ENCODE measurements at regions not wholly inside any gene's neighbourhood (a gene's known extent, or its start where the extent isn't known, plus 50 kb on each side); places are given as distances from the start of the nearest gene placed in this dataset.

GRCh38 chr20:60431349-60431748, 473.1 kb downstream of the CDH26 start:
- no peak overlapping the region for H3K4me3 ChIP-seq (ENCODE audit: control insufficient read depth, low read depth, low read length)
- no peak for TF ChIP-seq CTCF (IDR thresholded peaks at IDR 0.05; ENCODE audit: control insufficient read depth, insufficient read depth, low read depth, low read length, missing control alignments)
- no peak for DNase-seq (ENCODE audit: low read depth)

GRCh38 chr20:60437418-60437817, 479.2 kb downstream of the CDH26 start:
- TF ChIP-seq CTCF (IDR thresholded peaks at IDR 0.05; ENCODE audit: control insufficient read depth, insufficient read depth, low read depth, low read length, missing control alignments) = no peak
- no peak for DNase-seq (ENCODE audit: low read depth)
- H3K4me3 ChIP-seq (ENCODE audit: control insufficient read depth, low read depth, low read length) = no peak overlapping the region

GRCh38 chr20:60446267-60447111, 488.3 kb downstream of the CDH26 start:
- TF ChIP-seq CTCF (IDR thresholded peaks at IDR 0.05; ENCODE audit: control insufficient read depth, insufficient read depth, low read depth, low read length, missing control alignments) = no peak
- DNase-seq (ENCODE audit: low read depth) = no peak

GRCh38 chr20:60447703-60448102, 489.5 kb downstream of the CDH26 start:
- no peak for TF ChIP-seq CTCF (IDR thresholded peaks at IDR 0.05; ENCODE audit: control insufficient read depth, insufficient read depth, low read depth, low read length, missing control alignments)
- DNase-seq (ENCODE audit: low read depth) = no peak

More at GRCh38 chr20:60446267-60447111, 488.3 kb downstream of the CDH26 start:
- no peak overlapping the region for H3K4me3 ChIP-seq (ENCODE audit: control insufficient read depth, low read depth, low read length)

GRCh38 chr20:60453388-60454246, 495.4 kb downstream of the CDH26 start:
- H3K4me3 ChIP-seq (ENCODE audit: control insufficient read depth, low read depth, low read length) = no peak overlapping the region
- DNase-seq (ENCODE audit: low read depth) = no peak
- TF ChIP-seq CTCF (IDR thresholded peaks at IDR 0.05; ENCODE audit: control insufficient read depth, insufficient read depth, low read depth, low read length, missing control alignments) = no peak

More at GRCh38 chr20:60447703-60448102, 489.5 kb downstream of the CDH26 start:
- no peak overlapping the region for H3K4me3 ChIP-seq (ENCODE audit: control insufficient read depth, low read depth, low read length)

- no peak for DNase-seq (ENCODE audit: low read depth)
- no peak overlapping the region for H3K4me3 ChIP-seq (ENCODE audit: control insufficient read depth, low read depth, low read length)
- TF ChIP-seq CTCF (IDR thresholded peaks at IDR 0.05; ENCODE audit: control insufficient read depth, insufficient read depth, low read depth, low read length, missing control alignments) = no peak
These were observed 496.3 kb downstream of the CDH26 start for GRCh38 chr20:60454491-60454890.
